Fibroblast of lung (primary cell): ENCODE measurements at regions not wholly inside any gene's neighbourhood (a gene's known extent, or its start where the extent isn't known, plus 50 kb on each side); places are given as distances from the start of the nearest gene placed in this dataset.

Source experiments
- EZH2 ChIP-seq: IDR thresholded peaks from 2 replicates; pipeline ENCODE4 v1.5.1; 2012; ENCODE audit warnings: low read length, control low read depth, mild to moderate bottlenecking; ENCODE audit errors: missing control alignments
- TF ChIP-seq, protein P1 (sequence below), 2 donors: IDR thresholded peaks in 1 of 2; conservative IDR thresholded peaks in 1 of 2; 1 replicate in 1 of 2; 2 replicates in 1 of 2; pipeline ENCODE4 v1.5.1; 2011 to 2012; ENCODE audit warnings: low read length in 2 of 2, control low read depth in 1 of 2, inconsistent platforms in 1 of 2, low read depth in 1 of 2, mild to moderate bottlenecking in 1 of 2

DNA sequence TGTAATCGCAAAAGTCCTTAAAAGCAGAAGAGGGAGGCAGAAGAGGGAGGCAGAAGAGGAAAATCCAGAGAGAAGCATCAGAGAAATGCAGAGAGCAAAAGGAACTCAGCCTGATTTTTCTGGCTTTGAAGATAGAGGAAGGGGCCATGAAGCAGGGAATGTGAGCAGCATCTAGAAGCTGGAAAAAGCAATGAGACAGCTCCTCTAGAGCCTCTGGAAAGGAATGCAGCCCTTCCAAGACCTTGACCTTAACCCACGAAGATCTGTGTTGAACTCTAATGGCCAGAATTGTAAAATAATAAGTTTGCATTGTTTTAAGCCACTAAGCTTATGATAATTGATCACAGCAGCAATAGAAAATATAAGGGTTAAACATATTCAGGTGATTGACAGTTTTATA lies 159.6 kb downstream of the ATPSCKMT start:
- TF ChIP-seq, protein P1, sequence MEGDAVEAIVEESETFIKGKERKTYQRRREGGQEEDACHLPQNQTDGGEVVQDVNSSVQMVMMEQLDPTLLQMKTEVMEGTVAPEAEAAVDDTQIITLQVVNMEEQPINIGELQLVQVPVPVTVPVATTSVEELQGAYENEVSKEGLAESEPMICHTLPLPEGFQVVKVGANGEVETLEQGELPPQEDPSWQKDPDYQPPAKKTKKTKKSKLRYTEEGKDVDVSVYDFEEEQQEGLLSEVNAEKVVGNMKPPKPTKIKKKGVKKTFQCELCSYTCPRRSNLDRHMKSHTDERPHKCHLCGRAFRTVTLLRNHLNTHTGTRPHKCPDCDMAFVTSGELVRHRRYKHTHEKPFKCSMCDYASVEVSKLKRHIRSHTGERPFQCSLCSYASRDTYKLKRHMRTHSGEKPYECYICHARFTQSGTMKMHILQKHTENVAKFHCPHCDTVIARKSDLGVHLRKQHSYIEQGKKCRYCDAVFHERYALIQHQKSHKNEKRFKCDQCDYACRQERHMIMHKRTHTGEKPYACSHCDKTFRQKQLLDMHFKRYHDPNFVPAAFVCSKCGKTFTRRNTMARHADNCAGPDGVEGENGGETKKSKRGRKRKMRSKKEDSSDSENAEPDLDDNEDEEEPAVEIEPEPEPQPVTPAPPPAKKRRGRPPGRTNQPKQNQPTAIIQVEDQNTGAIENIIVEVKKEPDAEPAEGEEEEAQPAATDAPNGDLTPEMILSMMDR (conservative IDR thresholded peaks at IDR 0.05 in 1 of 2, IDR thresholded peaks at IDR 0.05 in 1 of 2; ENCODE audit: low read depth in 1 of 2, low read length in 2 of 2): no peak
- TF ChIP-seq EZH2: no peak
